GM10266 (cell line): ENCODE measurements at regions not wholly inside any gene's neighbourhood (a gene's known extent, or its start where the extent isn't known, plus 50 kb on each side); places are given as distances from the start of the nearest gene placed in this dataset.

Experiments used
- DNase-seq: peaks from one replicate; pipeline ENCODE4 v3.0.0; 2012; ENCODE audit errors: extremely low spot score
- CTCF ChIP-seq: IDR thresholded peaks from 2 replicates; pipeline ENCODE4 v1.5.1; 2012; ENCODE audit warnings: mild to moderate bottlenecking, low read depth; ENCODE audit not compliant: control insufficient read depth, insufficient read depth; ENCODE audit errors: missing control alignments

- DNase-seq: no peak
- no peak for TF ChIP-seq CTCF
Observed at GRCh38 chr2:196336207-196336606, 164.8 kb upstream of the STK17B start.

GRCh38 chr2:196336715-196337114 lies 165.3 kb upstream of the STK17B start:
- TF ChIP-seq CTCF: no peak
- DNase-seq: peak; percentile 17

- no peak for DNase-seq
- TF ChIP-seq CTCF: peak; percentile 27
Observed at GRCh38 chr2:196337208-196337953, 166.0 kb upstream of the STK17B start.

- no peak for DNase-seq
- no peak for TF ChIP-seq CTCF
Observed at GRCh38 chr2:196338440-196338839, 167.1 kb upstream of the STK17B start.

- DNase-seq: no peak
- TF ChIP-seq CTCF: no peak
Observed at GRCh38 chr2:196341277-196341841, 170.0 kb upstream of the STK17B start.

GRCh38 chr2:196344397-196344796 lies 173.0 kb upstream of the STK17B start:
- DNase-seq: no peak
- TF ChIP-seq CTCF: no peak

GRCh38 chr2:196353717-196354116 lies 182.3 kb upstream of the STK17B start:
- no peak for TF ChIP-seq CTCF
- no peak for DNase-seq
